Thoracic aorta (tissue), 2 donors: ENCODE measurements at regions not wholly inside any gene's neighbourhood (a gene's known extent, or its start where the extent isn't known, plus 50 kb on each side); places are given as distances from the start of the nearest gene placed in this dataset.

Experiments
- ATAC-seq: fragments of 150-250 bp; one replicate; pipeline ENCODE4 v1.8.0; 2017; ENCODE audit warnings: low read depth; ENCODE audit not compliant: insufficient number of reproducible peaks, low FRiP score
- DNase-seq: peaks from one replicate; pipeline ENCODE4 v3.0.0-alpha.2; 2020; ENCODE audit warnings: low spot score
- H3K27ac ChIP-seq, 2 donors: fragments of 200-600 bp; sonication (generic); 1 replicate in 1 of 2; 2 replicates in 1 of 2; pipeline ENCODE4 v1.5.1; 2016; ENCODE audit warnings: mild to moderate bottlenecking in 2 of 2, moderate library complexity in 2 of 2
- H3K27me3 ChIP-seq: fragments of 200-600 bp; sonication (generic); replicated peaks from 2 replicates; pipeline ENCODE4 v1.6.0; 2016; ENCODE audit warnings: mild to moderate bottlenecking; ENCODE audit not compliant: insufficient read depth
- H3K36me3 ChIP-seq: fragments of 200-600 bp; sonication (generic); one replicate; pipeline ENCODE4 v1.5.1; 2016
- H3K4me1 ChIP-seq, 2 donors: fragments of 200-600 bp; sonication (generic); 1 replicate in 1 of 2; 2 replicates in 1 of 2; pipeline versions ENCODE4 v1.5.1 to v1.6.0; 2016; ENCODE audit warnings: low read depth in 2 of 2, mild to moderate bottlenecking in 1 of 2; ENCODE audit not compliant: control insufficient read depth in 1 of 2
- H3K4me3 ChIP-seq: fragments of 200-600 bp; sonication (generic); 2 replicates; pipeline ENCODE4 v1.5.1; 2016; ENCODE audit warnings: mild to moderate bottlenecking
- H3K9me3 ChIP-seq: fragments of 200-600 bp; sonication (generic); 2 replicates; pipeline ENCODE4 v1.5.1; 2016
- TF ChIP-seq, protein P1 (sequence below): fragments of 200-600 bp; sonication (generic); IDR thresholded peaks from one replicate; pipeline ENCODE4 v1.5.1; 2019; ENCODE audit warnings: antibody characterized with exemption

DNA sequence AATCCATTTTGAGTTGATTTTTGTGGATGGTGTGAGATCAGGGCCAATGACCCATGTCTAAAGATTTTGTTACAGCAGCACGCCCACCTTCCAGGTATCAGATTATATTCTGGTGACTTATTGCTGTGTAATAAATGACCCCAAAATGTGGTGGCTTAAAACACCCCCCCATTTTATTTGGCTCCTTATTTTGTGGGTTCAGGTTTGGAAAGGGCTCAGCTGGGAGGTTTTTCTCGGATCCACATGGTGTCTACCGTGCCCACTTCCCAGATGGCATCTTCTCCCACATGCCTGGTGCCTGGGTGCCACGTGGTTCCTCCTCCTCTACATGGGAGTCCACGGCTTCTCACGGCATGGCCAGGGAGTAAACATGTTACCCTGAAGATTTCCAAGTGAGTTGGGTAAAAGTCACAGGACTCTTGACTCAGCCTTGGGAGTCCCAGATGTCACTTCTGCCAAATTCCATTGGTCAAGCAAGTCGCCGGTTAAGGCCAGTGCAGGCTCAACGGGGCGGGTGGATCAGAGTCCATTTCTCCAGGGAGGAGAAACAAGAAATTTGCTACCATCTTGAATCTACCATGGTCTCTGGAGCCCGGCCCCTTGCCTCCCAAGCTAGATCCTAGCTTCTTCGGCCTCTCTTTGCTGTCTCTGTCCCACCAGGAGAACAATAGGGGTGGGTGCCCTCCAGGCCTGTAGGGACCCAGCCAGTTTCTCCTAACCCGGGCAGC lies 214.3 kb downstream of the KIF26A start:
- H3K9me3 ChIP-seq = peaks cover 3% of the 10 kb centered on the region
- TF ChIP-seq, protein P1, sequence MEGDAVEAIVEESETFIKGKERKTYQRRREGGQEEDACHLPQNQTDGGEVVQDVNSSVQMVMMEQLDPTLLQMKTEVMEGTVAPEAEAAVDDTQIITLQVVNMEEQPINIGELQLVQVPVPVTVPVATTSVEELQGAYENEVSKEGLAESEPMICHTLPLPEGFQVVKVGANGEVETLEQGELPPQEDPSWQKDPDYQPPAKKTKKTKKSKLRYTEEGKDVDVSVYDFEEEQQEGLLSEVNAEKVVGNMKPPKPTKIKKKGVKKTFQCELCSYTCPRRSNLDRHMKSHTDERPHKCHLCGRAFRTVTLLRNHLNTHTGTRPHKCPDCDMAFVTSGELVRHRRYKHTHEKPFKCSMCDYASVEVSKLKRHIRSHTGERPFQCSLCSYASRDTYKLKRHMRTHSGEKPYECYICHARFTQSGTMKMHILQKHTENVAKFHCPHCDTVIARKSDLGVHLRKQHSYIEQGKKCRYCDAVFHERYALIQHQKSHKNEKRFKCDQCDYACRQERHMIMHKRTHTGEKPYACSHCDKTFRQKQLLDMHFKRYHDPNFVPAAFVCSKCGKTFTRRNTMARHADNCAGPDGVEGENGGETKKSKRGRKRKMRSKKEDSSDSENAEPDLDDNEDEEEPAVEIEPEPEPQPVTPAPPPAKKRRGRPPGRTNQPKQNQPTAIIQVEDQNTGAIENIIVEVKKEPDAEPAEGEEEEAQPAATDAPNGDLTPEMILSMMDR = no peak
- DNase-seq = no peak
- H3K4me3 ChIP-seq = no peak overlapping the region
- no peak for ATAC-seq
- H3K27ac ChIP-seq = no peak overlapping the region
- no peaks in the 10 kb centered on the region for H3K27me3 ChIP-seq
- no peaks in the 10 kb centered on the region for H3K36me3 ChIP-seq
- H3K4me1 ChIP-seq = no peaks in the 10 kb centered on the region

DNA sequence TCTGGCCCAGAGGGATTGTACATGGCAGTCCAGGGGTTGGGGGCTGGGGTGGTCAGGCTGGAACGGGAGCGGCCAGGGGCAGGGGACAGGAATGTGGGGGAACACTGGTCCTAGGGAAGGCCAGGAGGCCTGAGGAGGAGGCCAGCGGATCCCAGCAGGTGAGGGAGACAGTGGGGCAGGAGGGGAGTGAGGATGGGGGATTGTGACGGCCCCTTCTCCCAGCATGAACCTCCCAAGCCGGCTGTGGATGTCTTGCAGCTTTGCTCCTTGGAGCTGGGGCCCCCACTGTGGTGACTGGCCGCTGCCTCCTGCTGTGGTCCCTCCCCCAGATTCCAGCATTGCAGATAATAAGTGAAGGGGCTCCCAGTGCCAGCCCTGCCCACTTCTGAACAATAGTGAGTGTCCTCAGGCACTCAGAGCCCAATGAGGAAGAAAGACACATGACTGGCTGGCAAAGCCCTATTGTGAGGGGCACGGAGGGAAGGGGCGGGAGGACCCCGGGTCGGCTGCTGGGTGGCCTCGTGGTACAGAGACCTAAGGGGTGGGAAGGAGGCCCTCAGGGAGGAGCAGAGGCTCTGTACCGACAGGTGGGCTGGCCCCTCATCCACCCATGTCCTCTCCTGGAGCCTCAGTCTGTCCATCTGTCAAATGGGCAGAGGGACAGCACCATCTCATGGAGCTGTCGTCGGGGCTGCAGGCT lies 215.0 kb downstream of the KIF26A start:
- no peak overlapping the region for H3K4me3 ChIP-seq
- H3K27ac ChIP-seq = no peak overlapping the region
- H3K36me3 ChIP-seq = no peaks in the 10 kb centered on the region
- ATAC-seq (no peak), DNase-seq (no peak)
- H3K9me3 ChIP-seq = peaks cover 3% of the 10 kb centered on the region
- TF ChIP-seq, protein P1 = no peak
- H3K4me1 ChIP-seq = no peaks in the 10 kb centered on the region
- no peaks in the 10 kb centered on the region for H3K27me3 ChIP-seq

DNA sequence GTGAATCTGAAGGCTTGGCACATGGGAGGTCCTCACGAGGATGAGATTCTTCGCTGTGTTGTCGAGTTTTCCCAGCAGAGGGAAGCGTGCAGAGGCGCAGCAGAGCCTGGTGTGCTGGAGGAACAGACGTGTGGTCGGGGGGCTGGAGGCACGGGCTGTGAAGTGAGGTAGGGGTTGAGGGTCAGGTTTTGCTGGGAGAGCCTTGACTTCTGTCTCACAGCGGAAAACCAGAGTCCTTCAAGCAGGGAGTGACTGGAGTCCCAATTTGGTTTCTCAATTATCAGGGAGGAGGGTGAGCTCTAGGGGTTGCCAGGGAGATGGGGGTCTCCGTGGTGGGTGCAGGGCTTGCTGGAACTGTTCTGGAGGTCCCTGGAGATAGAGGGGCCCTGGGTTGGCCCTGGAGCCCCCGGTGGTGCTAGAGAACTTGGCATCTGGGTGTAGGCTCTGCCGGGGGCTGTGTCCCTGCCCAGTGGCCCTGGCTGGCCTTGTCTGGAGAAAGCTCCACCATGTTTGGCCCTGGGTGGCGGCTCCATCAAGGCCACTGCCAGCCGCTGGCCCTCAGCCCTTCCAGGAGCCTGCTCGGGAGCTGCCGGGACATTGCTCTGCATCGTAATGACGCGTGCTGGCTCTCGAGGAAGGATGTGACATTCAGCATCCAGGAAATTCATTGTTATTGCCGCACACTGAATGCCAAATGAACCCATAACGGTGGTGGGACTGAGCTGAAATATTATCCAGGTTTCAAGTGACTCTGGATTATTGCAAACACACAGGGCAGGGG lies 215.7 kb downstream of the KIF26A start:
- no peak overlapping the region for H3K27ac ChIP-seq
- no peaks in the 10 kb centered on the region for H3K36me3 ChIP-seq
- H3K4me3 ChIP-seq = no peak overlapping the region
- no peak for DNase-seq
- no peaks in the 10 kb centered on the region for H3K4me1 ChIP-seq
- peaks cover 3% of the 10 kb centered on the region for H3K9me3 ChIP-seq
- no peaks in the 10 kb centered on the region for H3K27me3 ChIP-seq
- no peak for ATAC-seq
- TF ChIP-seq, protein P1 = no peak

DNA sequence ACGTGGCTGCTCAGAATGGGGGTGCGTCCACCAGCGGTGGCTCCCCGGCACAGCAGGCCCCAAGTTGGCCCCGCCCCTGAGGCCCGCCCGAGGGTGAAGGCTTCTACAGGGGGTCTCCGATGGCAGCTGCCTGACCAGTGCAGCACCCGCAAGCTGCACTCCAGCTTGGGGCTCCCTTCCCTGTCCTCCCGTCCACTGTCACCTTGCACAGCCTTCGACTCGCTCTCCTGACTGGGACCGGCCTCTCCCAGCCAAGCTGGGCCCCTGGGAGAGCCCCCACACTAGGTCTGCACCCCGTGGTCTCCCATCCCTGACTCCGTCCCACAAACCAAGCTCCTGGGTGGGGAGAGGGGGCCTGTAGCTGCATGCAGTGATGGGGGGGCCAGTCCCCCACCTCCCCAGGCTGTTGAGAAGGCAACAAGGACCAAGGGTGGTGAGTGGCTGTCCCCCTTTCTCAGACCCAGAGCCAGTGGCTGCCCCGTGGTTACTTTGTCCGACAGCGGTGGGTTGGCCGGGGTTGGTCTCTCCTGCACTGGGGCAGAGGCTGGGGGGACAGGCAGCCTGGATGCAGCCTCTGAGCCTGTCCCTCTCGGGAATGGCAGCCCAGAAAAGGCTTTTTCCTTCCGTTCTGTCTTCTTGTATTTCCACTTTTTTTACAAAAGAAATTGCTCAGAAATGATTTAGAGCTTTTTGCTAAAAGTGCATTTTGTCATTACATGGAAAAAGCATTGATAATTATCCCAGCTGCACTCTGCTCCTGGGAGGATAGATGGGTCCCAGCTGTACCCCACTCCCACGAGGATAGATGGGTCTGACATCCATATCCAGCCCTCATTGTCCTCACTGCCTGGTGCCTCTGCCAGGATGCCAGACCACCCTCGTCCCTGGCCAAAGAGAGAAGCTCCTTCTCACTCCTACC lies 217.0 kb downstream of the KIF26A start:
- no peak for DNase-seq
- no peaks in the 10 kb centered on the region for H3K4me1 ChIP-seq
- no peak for ATAC-seq
- peaks cover 3% of the 10 kb centered on the region for H3K9me3 ChIP-seq
- H3K27me3 ChIP-seq = no peaks in the 10 kb centered on the region
- TF ChIP-seq, protein P1 = no peak
- H3K27ac ChIP-seq = no peak overlapping the region
- no peak overlapping the region for H3K4me3 ChIP-seq
- H3K36me3 ChIP-seq = no peaks in the 10 kb centered on the region
